AG20443 (cell line): ENCODE measurements at regions not wholly inside any gene's neighbourhood (a gene's known extent, or its start where the extent isn't known, plus 50 kb on each side); places are given as distances from the start of the nearest gene placed in this dataset.
"Not testable (repeated sequence)": the region's sequence is repeated elsewhere in the genome, so short reads cannot be mapped to it uniquely, and the experiment has no call there.

Source experiments
- DNase-seq: peaks from one replicate; pipeline ENCODE4 v3.0.0; 2012; ENCODE audit warnings: low spot score, mixed read lengths

DNA sequence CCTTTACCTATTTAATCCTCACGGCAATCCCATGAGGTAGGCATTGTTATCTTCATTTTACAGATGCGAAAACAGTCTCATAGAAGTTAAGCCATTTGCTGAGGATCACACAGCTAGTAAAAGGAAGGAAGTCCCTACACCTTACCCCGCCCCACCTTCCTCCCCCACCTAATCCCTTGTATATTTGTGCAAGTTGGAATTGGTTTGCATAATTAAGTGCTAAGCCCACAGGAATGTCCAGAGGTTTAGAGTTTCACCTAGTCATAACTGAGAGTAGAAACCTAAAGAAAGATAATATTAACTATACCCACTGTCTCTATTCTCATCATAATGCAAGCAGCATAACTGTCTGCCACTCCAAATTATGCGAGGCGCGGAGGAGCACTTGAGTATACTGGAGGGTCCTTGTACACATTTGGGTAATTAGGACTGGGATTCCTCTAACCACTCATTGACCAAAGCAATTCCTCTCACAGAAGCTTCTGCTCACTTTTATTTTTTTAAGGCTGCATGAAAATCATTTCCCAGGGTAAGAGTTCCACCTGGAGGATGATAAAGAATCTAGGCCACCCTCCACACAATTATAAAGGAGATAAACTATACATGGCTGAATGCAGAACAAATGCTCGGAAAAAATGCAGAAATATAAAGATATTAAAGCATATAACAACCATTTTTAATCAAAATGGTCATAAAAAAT is 199.9 kb downstream of the FAM181B start:
- no peak for DNase-seq

DNA sequence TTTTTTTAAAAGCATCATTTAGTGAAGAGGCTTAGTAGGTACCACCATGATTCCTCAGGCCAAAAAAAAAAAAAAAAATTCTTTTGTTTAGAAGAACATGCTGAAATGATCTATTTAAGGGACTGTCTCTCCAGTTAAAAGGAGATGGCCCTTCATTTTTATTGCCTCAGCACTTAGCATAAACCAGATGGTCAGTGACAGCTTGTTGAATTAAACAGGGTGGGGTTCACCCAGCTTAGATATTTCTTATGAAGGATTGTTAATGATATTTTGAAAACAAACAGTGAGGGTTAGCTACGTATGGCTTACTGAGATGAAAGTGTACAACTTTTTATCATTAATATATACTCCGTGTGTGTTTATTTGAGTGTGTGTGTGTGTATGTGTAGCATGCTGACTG is 203.7 kb downstream of the FAM181B start:
- DNase-seq, result no peak

DNA sequence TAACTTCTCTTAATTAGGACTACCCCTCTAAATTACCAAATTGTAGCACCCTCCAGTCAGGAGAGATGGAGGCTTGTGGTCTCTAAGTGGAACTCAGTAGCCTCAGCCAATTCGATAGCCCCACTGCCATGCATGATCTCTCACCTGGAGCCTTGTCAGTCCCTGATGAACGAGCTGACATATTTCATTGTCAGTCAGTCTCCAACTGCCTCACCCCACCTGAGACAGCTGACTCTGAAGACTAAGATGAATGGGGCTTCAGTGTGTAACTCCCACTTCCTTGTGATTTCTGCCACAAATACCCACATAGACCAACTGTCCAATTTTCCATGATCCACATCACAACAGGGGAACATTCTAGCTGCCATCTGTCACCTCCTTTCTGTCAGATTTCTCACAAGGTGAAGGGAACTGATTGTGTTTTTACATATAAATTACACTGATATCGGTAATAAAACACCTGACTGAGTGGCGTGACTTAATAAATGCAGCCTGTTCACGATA is 206.5 kb downstream of the FAM181B start:
- DNase-seq, result no peak

DNA sequence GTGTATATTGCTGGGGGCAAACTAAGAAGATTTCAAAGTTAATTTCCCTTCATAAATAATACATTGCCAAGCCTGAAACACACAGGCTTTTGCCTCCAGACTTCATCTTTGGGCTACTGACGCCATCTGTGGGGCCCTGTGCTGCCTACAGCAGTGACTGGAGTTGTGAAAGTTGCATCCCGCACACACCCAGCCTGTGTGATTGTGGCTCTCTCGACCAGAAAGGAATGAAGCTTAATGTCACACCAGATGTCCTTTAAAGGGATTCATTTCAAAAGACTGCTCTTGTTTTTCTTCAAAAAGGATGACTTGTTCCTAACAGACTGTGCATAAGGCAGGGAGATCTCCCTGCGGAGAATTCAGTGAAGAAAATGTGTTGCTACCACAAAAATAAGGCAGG is 210.5 kb downstream of the FAM181B start:
- DNase-seq, result no peak

DNA sequence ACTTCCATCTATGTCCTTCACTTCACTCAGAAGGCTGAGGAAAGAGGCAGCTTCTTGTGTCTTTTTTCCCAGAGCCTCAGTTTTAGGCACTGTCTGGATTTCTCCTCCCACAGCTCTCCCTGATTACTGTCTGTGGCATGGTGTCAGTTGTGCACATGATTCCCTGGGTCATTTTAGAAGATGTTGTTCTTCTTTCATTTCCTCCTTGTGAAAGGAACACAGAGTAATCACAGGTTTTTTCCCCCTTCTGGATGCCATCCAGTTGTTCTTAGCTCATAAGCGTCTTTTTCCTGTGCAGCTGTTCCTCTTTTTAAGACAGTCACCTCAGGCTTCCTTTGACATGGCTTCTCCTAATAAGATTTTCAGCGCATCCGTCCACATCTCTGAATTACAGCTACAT is 212.2 kb downstream of the FAM181B start:
- DNase-seq, result no peak

DNA sequence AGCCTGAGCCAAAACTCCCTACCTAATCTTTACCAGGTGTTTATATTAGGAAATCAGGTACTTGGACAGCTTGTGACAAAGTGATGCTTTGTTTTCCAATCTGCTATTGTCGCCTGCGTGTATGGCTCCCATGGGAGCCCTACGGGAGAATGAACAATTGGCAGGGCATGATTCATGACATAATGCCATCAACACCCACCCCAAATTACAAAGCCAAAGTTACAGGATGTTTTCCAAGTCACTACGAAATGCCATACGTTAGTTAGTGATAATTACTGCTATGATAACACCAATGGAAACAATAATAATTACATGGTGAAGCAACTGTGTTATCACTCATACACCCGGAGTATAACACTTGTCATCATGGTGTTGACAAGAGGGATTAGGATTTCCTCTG is 226.4 kb downstream of the FAM181B start:
- no peak for DNase-seq

DNA sequence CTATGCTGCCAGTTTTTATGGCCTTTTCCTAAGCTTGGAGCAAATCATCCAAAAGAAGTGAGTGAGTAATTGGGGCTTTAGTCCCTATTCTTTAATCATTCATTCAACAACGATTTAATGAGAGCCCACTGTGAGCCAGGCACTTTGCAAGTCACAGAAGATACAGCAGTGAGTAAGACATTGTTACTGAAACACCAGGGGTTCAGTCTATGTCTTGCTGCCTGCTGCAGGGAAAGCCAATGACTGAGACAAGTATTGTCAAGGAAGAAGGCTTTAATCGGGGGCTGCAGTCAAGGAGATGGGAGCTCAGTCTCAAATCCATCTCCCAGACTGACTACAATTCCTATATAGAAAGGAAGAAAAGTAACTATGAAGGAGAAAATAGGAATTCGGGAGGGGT is 228.3 kb downstream of the FAM181B start:
- no peak for DNase-seq

DNA sequence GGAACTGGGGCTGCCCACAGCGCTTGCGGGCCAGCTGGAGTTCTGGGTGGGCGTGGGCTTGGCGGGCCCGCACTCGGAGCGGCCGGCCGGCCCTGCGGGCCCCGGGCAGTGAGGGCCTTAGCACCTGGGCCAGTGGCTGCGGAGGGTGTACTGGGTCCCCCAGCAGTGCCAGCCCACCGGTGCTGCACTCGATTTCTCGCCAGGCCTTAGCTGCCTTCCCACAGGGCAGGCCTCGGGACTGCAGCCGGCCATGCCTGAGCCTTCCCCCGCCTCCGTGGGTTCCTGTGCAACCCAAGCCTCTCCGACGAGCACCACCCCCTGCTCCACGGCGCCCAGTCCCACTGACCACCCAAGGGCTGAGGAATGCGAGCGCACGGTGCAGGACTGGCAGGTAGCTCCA is 232.5 kb downstream of the FAM181B start:
- DNase-seq, result not testable (repeated sequence)

DNA sequence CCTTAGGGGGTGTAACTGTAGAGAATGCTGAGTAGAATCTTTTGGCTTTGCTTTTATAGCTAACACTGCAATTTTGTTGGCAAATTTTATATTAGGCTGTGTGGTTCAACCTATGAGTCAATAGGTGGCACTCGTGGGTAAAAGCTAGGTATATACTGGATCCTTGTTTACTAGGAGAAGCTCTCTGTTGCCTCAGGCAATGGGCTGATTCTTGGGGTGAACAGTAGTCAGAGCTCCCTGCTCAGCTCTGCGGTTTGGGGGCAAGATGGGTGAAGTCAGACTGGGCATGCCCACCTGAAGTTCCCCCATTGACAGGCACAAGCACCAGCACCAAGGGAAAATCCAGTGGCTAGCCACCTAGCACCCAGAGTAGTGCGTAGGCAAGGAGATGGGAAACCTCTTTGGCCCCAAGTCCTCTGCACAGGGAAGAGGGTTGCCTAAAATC is 238.7 kb downstream of the FAM181B start:
- no peak for DNase-seq

DNA sequence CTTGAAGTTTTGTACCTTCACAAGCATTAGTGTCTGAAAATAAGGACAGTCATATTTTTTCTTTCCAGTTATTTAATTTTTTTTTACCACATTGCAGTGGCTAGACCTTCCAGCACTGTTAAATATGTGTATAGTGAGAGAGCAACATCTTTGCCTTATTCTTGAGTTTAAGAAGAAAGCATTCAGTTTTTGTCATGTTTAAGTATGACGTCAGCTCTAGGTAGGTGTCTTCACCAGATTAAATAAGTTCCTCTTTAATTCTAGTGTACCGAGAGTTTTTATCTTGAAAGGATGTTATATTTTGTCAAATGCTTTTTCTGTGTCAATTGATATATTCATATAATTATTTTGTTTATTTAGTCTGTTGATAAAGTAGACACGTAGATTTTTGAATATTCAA is 258.8 kb downstream of the FAM181B start:
- DNase-seq, result no peak

DNA sequence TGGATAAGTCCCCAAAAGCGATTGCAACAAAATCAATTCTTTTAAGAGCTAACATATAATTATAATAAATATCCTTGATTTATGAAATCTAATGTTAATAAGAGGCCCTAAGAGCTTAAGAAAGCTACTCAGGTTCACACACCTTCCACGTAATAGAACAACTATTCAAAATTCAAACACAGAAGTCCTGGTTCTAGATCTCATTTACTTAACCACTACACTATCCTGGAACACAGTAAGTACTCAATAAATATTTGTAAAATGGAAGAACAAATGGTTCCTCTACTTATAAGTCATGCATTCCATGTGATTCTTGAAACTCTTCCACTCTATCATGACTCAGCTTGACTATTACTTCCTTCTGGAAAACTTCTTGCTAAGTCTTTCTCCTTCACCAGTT is 268.2 kb downstream of the FAM181B start:
- DNase-seq, result no peak

DNA sequence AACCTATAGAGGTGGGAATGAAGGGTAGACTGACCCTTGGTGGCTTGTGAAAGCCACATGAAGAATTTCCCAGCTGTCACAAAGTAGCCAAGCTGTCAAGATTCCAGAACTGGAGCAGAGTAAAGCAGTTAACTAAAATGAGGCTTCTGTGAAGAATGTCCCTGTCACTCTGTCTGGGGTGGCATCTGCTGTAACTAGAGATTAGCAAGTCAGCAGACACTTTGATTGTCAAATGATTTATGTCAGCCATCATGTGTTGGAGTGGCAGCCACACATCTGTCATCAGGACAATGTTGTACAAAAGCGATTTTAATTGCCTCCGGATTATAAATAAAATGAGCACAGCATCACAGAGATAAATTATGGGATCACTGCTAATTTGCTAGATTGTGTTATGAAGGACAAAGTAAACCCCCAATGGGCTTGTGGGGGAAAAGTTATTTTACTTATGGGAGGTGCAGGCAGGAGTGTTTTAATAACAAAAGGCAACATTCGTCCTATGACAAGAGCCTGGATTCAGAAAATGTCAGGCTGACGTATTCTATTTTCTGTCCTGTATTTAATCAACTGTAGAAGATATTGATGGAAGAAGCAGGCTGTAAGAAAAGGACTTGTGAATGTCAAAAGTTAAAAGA is 270.9 kb downstream of the FAM181B start:
- no peak for DNase-seq

DNA sequence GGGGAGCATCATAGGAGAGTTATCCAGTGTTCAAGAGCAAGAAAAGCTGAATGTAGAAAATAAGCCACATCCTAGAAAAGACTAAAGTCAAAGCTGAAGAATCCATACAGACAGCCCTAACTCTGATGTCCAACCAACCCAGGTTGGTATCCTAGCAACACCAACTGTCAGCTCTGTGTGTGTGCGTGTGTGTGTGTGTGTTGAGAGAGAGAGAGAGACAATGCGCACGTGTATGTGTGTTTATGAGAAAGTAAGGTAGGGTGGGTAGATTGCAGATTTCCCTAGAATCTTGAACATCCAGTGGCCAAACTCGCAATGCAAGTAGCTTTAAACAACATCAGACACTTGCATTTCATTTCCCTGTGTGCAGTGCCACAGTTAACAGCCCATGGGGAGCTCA is 274.9 kb downstream of the FAM181B start:
- DNase-seq, result no peak

DNA sequence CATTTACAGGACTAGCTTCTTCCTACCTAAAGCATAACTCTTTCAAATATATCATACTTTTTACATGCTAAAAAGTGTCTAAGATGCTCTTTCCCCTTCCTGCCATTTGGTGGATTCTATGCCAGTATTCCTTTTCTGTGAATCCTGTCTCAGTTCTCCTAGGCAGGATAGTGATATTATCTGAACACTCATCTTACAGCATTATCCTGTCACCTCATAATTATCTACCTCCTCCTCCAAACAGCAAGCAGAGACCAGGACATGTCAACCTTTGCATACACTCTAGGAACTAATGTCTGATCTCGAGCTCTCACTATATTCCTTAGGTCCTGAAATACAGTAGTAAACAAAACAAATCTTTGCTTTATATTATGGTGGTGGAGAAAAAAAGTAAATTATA is 275.5 kb downstream of the FAM181B start:
- no peak for DNase-seq

DNA sequence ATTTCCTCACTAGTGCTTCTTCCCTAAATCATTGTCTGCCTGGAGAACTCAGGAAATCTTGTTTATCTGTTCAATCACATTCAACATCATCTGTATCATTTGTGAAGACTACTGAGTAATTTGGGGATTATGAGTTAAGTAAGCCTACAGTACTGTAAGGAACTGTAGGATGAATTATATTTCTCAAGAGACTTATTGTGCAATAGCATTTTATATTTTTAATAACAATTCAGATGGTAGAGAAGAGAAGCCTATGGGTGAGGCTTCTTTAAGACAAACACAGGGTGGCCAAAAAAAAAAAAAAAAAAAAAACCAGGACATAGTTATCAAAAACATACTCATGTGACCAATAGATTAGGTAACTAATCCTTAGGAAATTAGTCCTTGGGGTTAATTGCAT is 282.7 kb downstream of the FAM181B start:
- no peak for DNase-seq

DNA sequence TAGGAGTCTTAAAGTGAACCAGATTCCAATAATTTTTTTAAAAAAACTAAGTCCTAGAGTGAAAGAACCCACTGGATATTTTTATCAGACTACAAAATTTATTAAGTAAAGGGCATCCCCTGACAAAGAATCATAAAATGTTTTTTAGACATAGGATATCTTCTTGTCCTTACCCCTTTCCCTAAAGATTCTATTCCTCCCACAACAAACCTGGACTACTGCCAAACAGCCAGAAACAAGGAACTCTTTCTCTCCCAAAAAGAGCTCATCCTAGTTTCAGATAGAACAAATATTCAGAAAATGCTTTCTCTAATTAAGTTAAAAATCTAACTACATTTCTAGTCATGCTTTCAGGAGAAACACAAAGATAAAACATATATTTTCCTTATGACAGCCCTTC is 327.1 kb downstream of the FAM181B start:
- no peak for DNase-seq

DNA sequence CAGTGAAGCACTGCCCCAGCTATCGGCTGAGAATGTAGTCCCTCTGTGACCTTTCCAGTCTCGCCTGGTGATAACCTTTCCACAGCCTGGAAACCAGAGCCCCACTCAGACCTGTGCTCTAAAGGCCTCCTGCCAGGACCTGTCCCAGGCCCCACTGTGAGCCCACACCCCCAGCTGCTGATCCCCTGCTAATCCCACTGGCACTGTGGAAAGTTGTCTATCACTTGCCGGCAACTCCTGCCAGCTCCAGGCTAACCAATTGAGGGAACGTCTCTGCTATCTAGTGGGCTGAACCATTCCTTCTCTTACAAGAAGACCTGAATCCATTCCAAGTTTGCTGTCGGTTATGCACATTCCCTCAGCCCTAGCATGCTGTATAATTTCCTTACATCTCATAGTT is 328.2 kb downstream of the FAM181B start:
- no peak for DNase-seq

DNA sequence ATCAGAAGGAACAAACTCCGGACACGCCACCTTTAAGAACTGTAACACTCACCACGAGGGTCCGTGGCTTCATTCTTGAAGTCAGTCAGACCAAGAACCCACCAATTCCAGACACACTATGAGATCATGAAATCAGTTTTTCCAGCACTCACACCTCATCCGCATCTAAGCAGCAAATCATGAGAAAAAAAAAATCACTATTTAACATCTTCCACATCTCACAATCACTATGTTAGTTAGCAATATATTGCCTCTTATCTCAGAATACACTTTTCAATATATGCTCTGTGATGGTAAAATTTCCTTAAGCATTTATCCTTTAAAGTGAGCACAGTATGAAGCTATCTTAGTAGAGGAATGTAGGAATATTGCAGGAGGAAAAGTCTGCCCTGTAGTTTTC is 328.7 kb downstream of the FAM181B start:
- DNase-seq, result no peak

DNA sequence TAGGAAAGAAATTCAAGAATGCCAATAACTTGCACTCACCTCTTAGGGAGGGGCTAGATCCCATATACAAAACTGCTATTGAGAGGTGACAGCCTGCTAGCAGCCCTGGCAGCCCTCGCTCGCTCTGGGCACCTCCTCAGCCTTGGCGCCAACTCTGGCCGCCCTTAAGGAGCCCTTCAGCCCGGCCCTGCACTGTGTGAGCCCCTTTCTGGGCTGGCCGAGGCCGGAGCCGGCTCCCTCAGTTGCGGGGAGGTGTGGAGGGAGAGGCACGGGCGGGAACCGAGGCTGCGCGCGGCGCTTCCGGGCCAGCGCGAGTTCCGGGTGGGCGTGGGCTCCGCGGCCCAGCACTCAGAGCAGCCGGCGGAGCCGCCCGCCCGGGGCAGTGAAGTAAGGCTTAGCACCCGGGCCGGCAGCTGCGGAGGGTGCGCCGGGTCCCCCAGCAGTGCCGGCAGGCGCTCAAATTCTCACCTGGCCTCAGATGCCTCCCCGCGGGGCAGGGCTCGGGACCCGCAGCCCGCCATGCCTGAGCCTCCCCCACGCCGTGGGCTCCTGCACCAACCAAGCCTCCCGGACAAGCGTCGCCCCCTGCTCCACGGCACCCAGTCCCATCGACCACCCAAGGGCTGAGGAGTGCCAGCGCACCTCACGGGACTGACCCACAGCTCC is 329.9 kb downstream of the FAM181B start:
- no peak for DNase-seq

DNA sequence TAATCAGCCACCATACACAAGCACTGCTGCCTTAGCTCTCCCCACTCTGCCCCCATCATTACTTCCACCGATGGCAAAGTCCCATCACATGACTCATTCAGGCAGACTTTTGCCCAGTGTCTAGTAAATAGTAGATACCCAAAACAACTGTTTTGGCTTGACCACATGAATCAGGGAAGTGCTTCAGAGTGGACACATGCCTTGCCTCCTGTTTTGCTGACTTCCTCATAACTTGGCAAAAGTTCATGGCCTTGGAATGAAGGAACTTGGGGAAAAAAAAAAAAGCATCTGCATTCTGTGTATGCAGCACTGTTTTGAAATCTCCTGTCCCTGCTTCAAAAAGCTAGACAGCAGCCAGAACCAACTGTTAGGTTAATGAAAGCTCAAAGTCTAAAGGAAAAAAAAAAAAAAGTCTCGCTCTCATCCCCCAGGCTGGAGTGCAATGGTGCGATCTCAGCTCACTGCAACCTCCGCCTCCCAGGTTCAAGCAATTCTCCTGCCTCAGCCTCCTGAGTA is 335.3 kb downstream of the FAM181B start:
- no peak for DNase-seq

DNA sequence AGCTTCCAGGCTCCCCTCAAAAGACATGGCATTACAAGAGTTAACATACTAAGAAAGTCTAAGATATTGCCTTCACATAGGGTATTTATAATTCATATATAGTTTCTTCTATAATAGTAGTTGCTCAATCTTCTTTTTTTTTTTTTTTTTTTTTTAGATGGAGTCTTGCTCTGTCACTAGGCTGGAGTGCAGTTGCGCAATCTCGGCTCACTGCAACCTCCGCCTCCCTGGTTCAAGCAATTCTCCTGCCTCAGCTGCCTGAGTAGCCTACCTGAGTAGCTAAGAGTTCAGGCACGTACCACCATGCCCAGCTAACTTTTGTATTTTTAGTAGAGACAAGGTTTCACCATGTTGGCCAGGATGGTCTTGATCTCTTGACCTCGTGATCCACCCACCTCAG is 337.0 kb downstream of the FAM181B start:
- DNase-seq, result not testable (repeated sequence)

DNA sequence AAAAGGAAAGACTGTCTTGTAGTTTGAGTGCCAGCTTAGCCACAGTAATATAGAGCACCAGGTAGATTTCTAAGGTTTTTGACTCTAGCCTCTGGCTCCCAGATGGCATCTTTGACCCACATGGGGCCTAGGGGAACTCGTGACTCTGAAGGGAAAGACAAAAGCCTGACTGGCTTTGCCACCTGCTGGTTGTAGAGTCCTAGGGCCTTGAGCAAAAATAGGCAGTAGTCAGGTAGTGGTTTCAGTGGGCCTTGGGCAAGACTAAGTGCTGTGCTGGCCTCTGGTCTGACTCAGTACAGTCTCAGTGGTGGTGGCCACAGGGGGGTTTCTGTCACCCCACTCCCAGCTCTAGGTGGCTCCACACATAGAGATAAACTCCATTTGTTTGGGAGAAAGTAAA is 349.4 kb downstream of the FAM181B start:
- DNase-seq, result no peak
